HepG2 (cell line): ENCODE measurements at regions not wholly inside any gene's neighbourhood (a gene's known extent, or its start where the extent isn't known, plus 50 kb on each side); places are given as distances from the start of the nearest gene placed in this dataset.

Experiments used
- ATAC-seq: fragments of 200-7000 bp; cut with Tn5 transposase; 3 replicates; pipeline ENCODE4 v1.9.1; 2020; ENCODE audit warnings: mild to moderate bottlenecking, moderate library complexity
- BruUV-seq: library from RNA; stranded (reverse); fragments of 400-500 nt; replicated peaks from 2 replicates; lab custom pipeline; 2021; lab: Mats Ljungman, UMichigan
- CTCF ChIA-PET: fragments of 300-600 bp; formaldehyde crosslinking; extraction: SDS; loops from one replicate; lab custom pipeline; 2021; ENCODE audit warnings: low total read pairs, inconsistent platforms, low intra/inter-chr PET ratio; lab: Yijun Ruan, JAX
- POLR2A ChIA-PET: fragments of 350-600 bp; sonication (Branson Sonifier 250); formaldehyde crosslinking; loops from one replicate; lab custom pipeline; 2020; ENCODE audit warnings: antibody characterized with exemption, inconsistent platforms; lab: Yijun Ruan, JAX
- DNase-seq: peaks from one replicate; pipeline ENCODE4 v3.0.0-alpha.2; 2015; ENCODE audit warnings: low spot score
- FAIRE-seq: peaks from 3 replicates; lab custom pipeline; 2011; peaks lifted over from hg19 to GRCh38; lab: Jason Lieb, UNC
- H2AFZ ChIP-seq: one replicate; pipeline ENCODE4 v1.6.1; 2011; ENCODE audit warnings: low read length, inconsistent platforms
- H3K27ac ChIP-seq: fragments of 300-600 bp; 3 replicates; pipeline ENCODE4 v1.8.0; 2011; ENCODE audit warnings: mixed run types, mild to moderate bottlenecking, mixed read lengths, low read length, inconsistent platforms; ENCODE audit not compliant: insufficient read depth; ENCODE audit errors: extremely low read length
- H3K27me3 ChIP-seq, 2 experiments: fragments of 200-600 bp in 1 of 2; 2 replicates in 1 of 2; 3 replicates in 1 of 2; pipeline versions ENCODE4 v1.6.0 to v1.8.0; 2011; ENCODE audit warnings: low read length in 2 of 2, mild to moderate bottlenecking in 2 of 2, moderate library complexity in 2 of 2, inconsistent platforms in 1 of 2; ENCODE audit not compliant: insufficient read depth in 2 of 2, control insufficient read depth in 1 of 2
- H3K36me3 ChIP-seq, 2 experiments: fragments of 200-600 bp in 1 of 2; replicated peaks in 1 of 2; 2 replicates in 1 of 2; 3 replicates in 1 of 2; pipeline versions ENCODE4 v1.5.1 to v1.8.0; 2011; ENCODE audit warnings: low read length in 2 of 2, inconsistent platforms in 1 of 2; ENCODE audit not compliant: insufficient read depth in 2 of 2, control insufficient read depth in 1 of 2
- H3K4me1 ChIP-seq: 2 replicates; pipeline ENCODE4 v1.5.1; 2012; ENCODE audit warnings: low read length, inconsistent platforms; ENCODE audit not compliant: insufficient read depth
- H3K4me2 ChIP-seq: 2 replicates; pipeline ENCODE4 v1.6.0; 2011; ENCODE audit warnings: low read depth, low read length, inconsistent platforms
- H3K4me3 ChIP-seq, 3 experiments: fragments of 200-600 bp in 1 of 3; sonication (generic), shearing (Covaris generic) in 1 of 3; replicated peaks in 1 of 3; 2 replicates each; pipeline ENCODE4 v1.5.1; 2011 to 2016; ENCODE audit warnings: low read length in 3 of 3, inconsistent platforms in 2 of 3, low read depth in 2 of 3, mild to moderate bottlenecking in 2 of 3, control low read depth in 1 of 3, mixed read lengths in 1 of 3; ENCODE audit not compliant: insufficient read depth in 1 of 3
- H3K79me2 ChIP-seq: one replicate; pipeline ENCODE4 v1.6.1; 2011; ENCODE audit warnings: low read length, inconsistent platforms; ENCODE audit not compliant: insufficient read depth
- H3K9ac ChIP-seq: 2 replicates; pipeline ENCODE4 v1.6.0; 2011; ENCODE audit warnings: mild to moderate bottlenecking, low read depth, low read length, inconsistent platforms; ENCODE audit not compliant: insufficient read depth
- H3K9me3 ChIP-seq: 2 replicates; pipeline ENCODE4 v1.5.1; 2012; ENCODE audit warnings: mild to moderate bottlenecking, low read length
- H4K20me1 ChIP-seq: 2 replicates; pipeline ENCODE4 v1.6.0; 2011; ENCODE audit warnings: inconsistent platforms, mild to moderate bottlenecking, low read length, moderate library complexity; ENCODE audit not compliant: insufficient read depth
- ATF7-NPFF ChIP-seq: sonication (generic); formaldehyde crosslinking; IDR thresholded peaks from 2 replicates; pipeline ENCODE4 v1.8.1; 2023; ENCODE audit warnings: mild to moderate bottlenecking, low read depth, missing genetic modification reagents, moderate library complexity
- DBP ChIP-seq: sonication (generic); formaldehyde crosslinking; IDR thresholded peaks from 2 replicates; pipeline ENCODE4 v1.4.0; 2020; ENCODE audit warnings: missing genetic modification reagents; ENCODE audit errors: not compliant biosample characterization
- ETV6 ChIP-seq: sonication (generic); formaldehyde crosslinking; conservative IDR thresholded peaks from 2 replicates; pipeline ENCODE4 v1.4.0; 2020; ENCODE audit warnings: missing genetic modification reagents
- FOXP4 ChIP-seq: sonication (generic); formaldehyde crosslinking; IDR thresholded peaks from 2 replicates; pipeline ENCODE4 v1.4.0; 2020; ENCODE audit warnings: missing genetic modification reagents
- JUNB ChIP-seq: sonication (generic); formaldehyde crosslinking; IDR thresholded peaks from 2 replicates; pipeline ENCODE4 v1.8.0; 2022; ENCODE audit warnings: missing genetic modification reagents, mild to moderate bottlenecking, borderline replicate concordance
- NCOR1 ChIP-seq: fragments of 200-600 bp; sonication (generic); IDR thresholded peaks from 2 replicates; pipeline ENCODE4 v1.7.0; 2017; ENCODE audit warnings: antibody characterized with exemption, low read length, borderline replicate concordance
- NKX3-1 ChIP-seq: sonication (generic); formaldehyde crosslinking; IDR thresholded peaks from 2 replicates; pipeline ENCODE4 v1.5.0; 2020; ENCODE audit warnings: missing genetic modification reagents
- PHF21A ChIP-seq: sonication (generic); formaldehyde crosslinking; IDR thresholded peaks from 2 replicates; pipeline ENCODE4 v1.5.0; 2020; ENCODE audit warnings: mild to moderate bottlenecking, missing genetic modification reagents
- SMAD9 ChIP-seq: sonication (generic); formaldehyde crosslinking; IDR thresholded peaks from 2 replicates; pipeline ENCODE4 v1.5.1; 2020; ENCODE audit warnings: mild to moderate bottlenecking, missing genetic modification reagents
- SNAPC5 ChIP-seq: sonication (generic); formaldehyde crosslinking; IDR thresholded peaks from 2 replicates; pipeline ENCODE4 v1.8.1; 2023; ENCODE audit warnings: mild to moderate bottlenecking, missing genetic modification reagents, borderline replicate concordance
- TFDP1 ChIP-seq: IDR thresholded peaks from 2 replicates; pipeline ENCODE4 v1.6.1; 2016; ENCODE audit warnings: missing compliant biosample characterization, missing genetic modification reagents, borderline replicate concordance
- ZKSCAN5 ChIP-seq: sonication (generic); formaldehyde crosslinking; IDR thresholded peaks from 2 replicates; pipeline ENCODE4 v1.5.1; 2020; ENCODE audit warnings: mild to moderate bottlenecking, missing genetic modification reagents
- ZNF496 ChIP-seq: sonication (generic); formaldehyde crosslinking; IDR thresholded peaks from 2 replicates; pipeline ENCODE4 v1.8.1; 2023; ENCODE audit warnings: mild to moderate bottlenecking, moderate library complexity, missing genetic modification reagents; ENCODE audit not compliant: insufficient replicate concordance
- ZNF740 ChIP-seq: sonication (generic); formaldehyde crosslinking; IDR thresholded peaks from 2 replicates; pipeline ENCODE4 v1.4.0; 2020; ENCODE audit warnings: missing genetic modification reagents
- ZNF781 ChIP-seq: sonication (generic); formaldehyde crosslinking; IDR thresholded peaks from 2 replicates; pipeline ENCODE4 v1.5.1; 2020; ENCODE audit warnings: borderline replicate concordance, mild to moderate bottlenecking, missing genetic modification reagents; ENCODE audit errors: not compliant biosample characterization
- ZSCAN21 ChIP-seq: sonication (generic); formaldehyde crosslinking; IDR thresholded peaks from 2 replicates; pipeline ENCODE4 v1.8.0; 2022; ENCODE audit warnings: mild to moderate bottlenecking, missing genetic modification reagents, moderate library complexity, borderline replicate concordance
- ZSCAN22 ChIP-seq: sonication (generic); formaldehyde crosslinking; IDR thresholded peaks from 2 replicates; pipeline ENCODE4 v1.4.0; 2020; ENCODE audit warnings: mild to moderate bottlenecking, missing genetic modification reagents
- WGBS: methylation state at CpG from one replicate; pipeline ENCODE4 v1.1.6; 2017; ENCODE audit warnings: low lambda C conversion rate; 5-methylcytosine and 5-hydroxymethylcytosine counted together
- in situ Hi-C: cut with HindIII; loops from 2 replicates; pipeline ENCODE4 v1.10.0; 2017; ENCODE audit warnings: low pct_unique_long_range_greater_than_20kb; ENCODE audit not compliant: extremely low pct_ligation_motif_present
- intact Hi-C: fragments of 100-400 bp; cut with micrococcal nuclease; formaldehyde crosslinking; loops from one replicate; pipeline ENCODE4 v1.10.0; 2022; ENCODE audit not compliant: unreplicated experiment

- H3K4me2 ChIP-seq, result no peak overlapping the region
- CTCF ChIA-PET, result no interaction called here
- no TSS peak for BruUV-seq
Observed at GRCh38 chr9:78830301-78830700, 533.4 kb downstream of the PSAT1 start.

More at GRCh38 chr9:78830301-78830700, 533.4 kb downstream of the PSAT1 start:
- Histone ChIP-seq H4K20me1 (no peaks in the 10 kb centered on the region), H3K9me3 (no peaks in the 10 kb centered on the region), H3K36me3 (no peaks in the 10 kb centered on the region), H2AFZ (no peak overlapping the region), H3K9ac (no peak overlapping the region), H3K4me1 (no peaks in the 10 kb centered on the region), H3K27me3 (no peaks in the 10 kb centered on the region), H3K79me2 (no peaks in the 10 kb centered on the region), H3K4me3 (no peak overlapping the region), H3K27ac (no peak overlapping the region)
- no peak for FAIRE-seq
- POLR2A ChIA-PET, result no interaction called here
- in situ Hi-C loops, result no loop called here
- ATAC-seq, result no peak
- TF ChIP-seq SMAD9 (CRISPR knock-in tag), result no peak
- no peak for TF ChIP-seq NCOR1
- TF ChIP-seq TFDP1, result no peak
- no peak for TF ChIP-seq FOXP4 (CRISPR knock-in tag)
- TF ChIP-seq ZSCAN21 (CRISPR knock-in tag), result no peak
- no peak for TF ChIP-seq ZKSCAN5 (CRISPR knock-in tag)
- no peak for TF ChIP-seq ETV6 (CRISPR knock-in tag)
- TF ChIP-seq ATF7-NPFF (CRISPR knock-in tag), result no peak
- no peak for TF ChIP-seq ZNF740
- no peak for TF ChIP-seq NKX3-1 (CRISPR knock-in tag)
- TF ChIP-seq JUNB (CRISPR knock-in tag), result no peak
- TF ChIP-seq ZNF496 (CRISPR knock-in tag), result no peak
- TF ChIP-seq PHF21A, result no peak
- no peak for TF ChIP-seq SNAPC5 (CRISPR knock-in tag)
- TF ChIP-seq ZSCAN22 (CRISPR knock-in tag), result no peak
- TF ChIP-seq ZNF781 (CRISPR knock-in tag), result no peak
- TF ChIP-seq DBP (CRISPR knock-in tag), result no peak
- DNase-seq, result no peak
- intact Hi-C loops, result no loop called here
- WGBS, result 0% methylated on average over 1 of the region's 1 CpG
